ENCODE measurements at regions not wholly inside any gene's neighbourhood (a gene's known extent, or its start where the extent isn't known, plus 50 kb on each side); places are given as distances from the start of the nearest gene placed in this dataset.

DNA sequence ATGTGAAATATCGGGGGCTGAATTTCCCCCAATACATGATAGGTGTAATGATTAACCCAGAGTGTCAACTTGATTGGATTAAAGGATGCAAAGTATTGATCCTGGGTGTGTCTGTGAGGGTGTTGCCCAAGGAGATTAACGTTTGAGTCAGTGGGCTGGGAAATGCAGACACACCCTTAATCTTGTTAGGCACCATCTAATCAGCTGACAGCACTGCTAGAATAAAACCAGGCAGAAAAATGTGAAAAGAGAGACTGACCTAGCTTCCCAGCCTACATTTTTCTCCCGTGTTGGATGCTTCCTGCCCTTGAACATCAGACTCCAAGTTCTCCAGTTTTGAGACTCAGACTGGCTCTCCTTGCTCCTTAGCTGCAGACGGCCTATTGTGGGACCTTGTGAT is 247.8 kb downstream of the OTOL1 start:
- H3K4me1 Mint-ChIP-seq: no peaks in the 10 kb centered on the region
- Histone ChIP-seq H3K4me2 (no peak overlapping the region), H4K20me1 (ENCODE audit: low read depth) (no peaks in the 10 kb centered on the region), H3K4me1 (no peaks in the 10 kb centered on the region), H3K27ac (no peak overlapping the region), H3K4me3 (no peak overlapping the region), H3K9me3 (ENCODE audit: low read depth) (no peaks in the 10 kb centered on the region), H3K79me2 (ENCODE audit: low read depth) (no peaks in the 10 kb centered on the region), H2AFZ (replicated peaks) (no peak overlapping the region), H3K9ac (no peak overlapping the region), H3K27me3 (no peaks in the 10 kb centered on the region), H3F3A (ENCODE audit: low read depth) (no peaks in the 10 kb centered on the region), H3K36me3 (no peaks in the 10 kb centered on the region)
- TF ChIP-seq, protein P1, sequence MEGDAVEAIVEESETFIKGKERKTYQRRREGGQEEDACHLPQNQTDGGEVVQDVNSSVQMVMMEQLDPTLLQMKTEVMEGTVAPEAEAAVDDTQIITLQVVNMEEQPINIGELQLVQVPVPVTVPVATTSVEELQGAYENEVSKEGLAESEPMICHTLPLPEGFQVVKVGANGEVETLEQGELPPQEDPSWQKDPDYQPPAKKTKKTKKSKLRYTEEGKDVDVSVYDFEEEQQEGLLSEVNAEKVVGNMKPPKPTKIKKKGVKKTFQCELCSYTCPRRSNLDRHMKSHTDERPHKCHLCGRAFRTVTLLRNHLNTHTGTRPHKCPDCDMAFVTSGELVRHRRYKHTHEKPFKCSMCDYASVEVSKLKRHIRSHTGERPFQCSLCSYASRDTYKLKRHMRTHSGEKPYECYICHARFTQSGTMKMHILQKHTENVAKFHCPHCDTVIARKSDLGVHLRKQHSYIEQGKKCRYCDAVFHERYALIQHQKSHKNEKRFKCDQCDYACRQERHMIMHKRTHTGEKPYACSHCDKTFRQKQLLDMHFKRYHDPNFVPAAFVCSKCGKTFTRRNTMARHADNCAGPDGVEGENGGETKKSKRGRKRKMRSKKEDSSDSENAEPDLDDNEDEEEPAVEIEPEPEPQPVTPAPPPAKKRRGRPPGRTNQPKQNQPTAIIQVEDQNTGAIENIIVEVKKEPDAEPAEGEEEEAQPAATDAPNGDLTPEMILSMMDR (IDR thresholded peaks at IDR 0.05): no peak
- no peak for TF ChIP-seq EZH2phosphoT487 (IDR thresholded peaks at IDR 0.05)
- TF ChIP-seq EZH2 (IDR thresholded peaks at IDR 0.05): no peak
- H3K4me3 Mint-ChIP-seq: no peak overlapping the region
- no peak overlapping the region for H3K27ac Mint-ChIP-seq
- H3K9me3 Mint-ChIP-seq: no peaks in the 10 kb centered on the region
- no peak for DNase-seq (ENCODE audit: low spot score)
- H3K27me3 Mint-ChIP-seq (ENCODE audit: insufficient read depth, low read depth): no peaks in the 10 kb centered on the region
- H3K36me3 Mint-ChIP-seq: no peaks in the 10 kb centered on the region

DNA sequence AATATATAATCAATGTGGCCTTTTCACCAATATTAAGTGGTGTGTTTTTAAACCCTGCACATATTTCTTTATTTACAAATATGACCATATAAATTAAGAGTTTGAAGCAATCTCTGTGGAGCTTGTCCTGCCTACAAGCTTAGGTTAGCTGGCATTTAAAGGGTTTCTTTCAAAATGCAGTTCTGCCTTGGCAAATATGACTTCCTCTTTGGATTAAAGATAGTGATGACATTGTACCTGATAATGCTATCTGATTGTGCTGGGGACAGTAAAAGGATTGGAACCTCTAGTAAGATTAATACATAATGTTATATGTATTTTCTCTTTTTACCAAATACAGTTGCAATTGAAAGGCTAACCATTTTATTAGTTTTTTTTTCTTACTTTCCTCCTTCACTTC is 249.1 kb downstream of the OTOL1 start:
- Mint-ChIP-seq H3K27ac (no peak overlapping the region), H3K4me3 (no peak overlapping the region), H3K4me1 (no peaks in the 10 kb centered on the region), H3K27me3 (ENCODE audit: insufficient read depth, low read depth) (no peaks in the 10 kb centered on the region), H3K36me3 (no peaks in the 10 kb centered on the region), H3K9me3 (no peaks in the 10 kb centered on the region)
- H3K4me3 ChIP-seq: no peak overlapping the region
- no peak overlapping the region for H3K27ac ChIP-seq
- no peaks in the 10 kb centered on the region for H3K79me2 ChIP-seq (ENCODE audit: low read depth)
- no peaks in the 10 kb centered on the region for H4K20me1 ChIP-seq (ENCODE audit: low read depth)
- H3K9me3 ChIP-seq (ENCODE audit: low read depth): no peaks in the 10 kb centered on the region
- no peaks in the 10 kb centered on the region for H3K4me1 ChIP-seq
- no peak overlapping the region for H3K4me2 ChIP-seq
- TF ChIP-seq EZH2phosphoT487 (IDR thresholded peaks at IDR 0.05) (no peak), EZH2 (IDR thresholded peaks at IDR 0.05) (no peak)
- H2AFZ ChIP-seq (replicated peaks): no peak overlapping the region
- no peak overlapping the region for H3K9ac ChIP-seq
- H3F3A ChIP-seq (ENCODE audit: low read depth): no peaks in the 10 kb centered on the region
- no peak for DNase-seq (ENCODE audit: low spot score)
- H3K27me3 ChIP-seq: no peaks in the 10 kb centered on the region
- H3K36me3 ChIP-seq: no peaks in the 10 kb centered on the region

DNA sequence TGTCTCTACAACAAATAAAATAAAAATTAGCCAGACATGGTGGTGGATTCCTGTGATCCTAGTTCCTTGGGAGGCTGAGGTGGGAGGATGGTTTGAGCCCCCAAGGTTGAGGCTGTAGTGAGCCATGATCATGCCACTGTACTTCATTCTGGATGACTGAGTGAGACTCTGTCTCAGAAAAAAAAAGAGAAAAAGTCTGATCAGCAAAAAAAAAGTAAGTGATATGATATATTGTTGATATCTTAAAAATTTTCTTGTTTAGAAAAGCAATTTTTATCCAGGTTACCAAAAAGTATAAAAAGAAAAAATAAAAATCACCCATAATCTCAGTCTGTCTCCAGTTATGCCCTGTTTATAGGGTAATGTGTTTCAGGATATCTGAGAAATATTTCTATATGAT is 251.4 kb downstream of the OTOL1 start:
- H3K9me3 ChIP-seq (ENCODE audit: low read depth): no peaks in the 10 kb centered on the region
- H3K79me2 ChIP-seq (ENCODE audit: low read depth): no peaks in the 10 kb centered on the region
- H4K20me1 ChIP-seq (ENCODE audit: low read depth): no peaks in the 10 kb centered on the region
- no peak overlapping the region for H3K4me3 Mint-ChIP-seq
- H3K36me3 Mint-ChIP-seq: no peaks in the 10 kb centered on the region
- H3K4me3 ChIP-seq: no peak overlapping the region
- H2AFZ ChIP-seq (replicated peaks): no peak overlapping the region
- no peaks in the 10 kb centered on the region for H3K4me1 ChIP-seq
- no peak overlapping the region for H3K4me2 ChIP-seq
- H3K27ac Mint-ChIP-seq: no peak overlapping the region
- TF ChIP-seq EZH2 (IDR thresholded peaks at IDR 0.05): no peak
- TF ChIP-seq, protein P1 (IDR thresholded peaks at IDR 0.05): no peak
- no peak for TF ChIP-seq EZH2phosphoT487 (IDR thresholded peaks at IDR 0.05)
- H3K27me3 ChIP-seq: no peaks in the 10 kb centered on the region
- no peaks in the 10 kb centered on the region for H3K9me3 Mint-ChIP-seq
- no peaks in the 10 kb centered on the region for H3F3A ChIP-seq (ENCODE audit: low read depth)
- H3K4me1 Mint-ChIP-seq: no peaks in the 10 kb centered on the region
- no peaks in the 10 kb centered on the region for H3K27me3 Mint-ChIP-seq (ENCODE audit: insufficient read depth, low read depth)
- no peak overlapping the region for H3K27ac ChIP-seq
- DNase-seq (ENCODE audit: low spot score): no peak
- H3K9ac ChIP-seq: no peak overlapping the region
- H3K36me3 ChIP-seq: no peaks in the 10 kb centered on the region

DNA sequence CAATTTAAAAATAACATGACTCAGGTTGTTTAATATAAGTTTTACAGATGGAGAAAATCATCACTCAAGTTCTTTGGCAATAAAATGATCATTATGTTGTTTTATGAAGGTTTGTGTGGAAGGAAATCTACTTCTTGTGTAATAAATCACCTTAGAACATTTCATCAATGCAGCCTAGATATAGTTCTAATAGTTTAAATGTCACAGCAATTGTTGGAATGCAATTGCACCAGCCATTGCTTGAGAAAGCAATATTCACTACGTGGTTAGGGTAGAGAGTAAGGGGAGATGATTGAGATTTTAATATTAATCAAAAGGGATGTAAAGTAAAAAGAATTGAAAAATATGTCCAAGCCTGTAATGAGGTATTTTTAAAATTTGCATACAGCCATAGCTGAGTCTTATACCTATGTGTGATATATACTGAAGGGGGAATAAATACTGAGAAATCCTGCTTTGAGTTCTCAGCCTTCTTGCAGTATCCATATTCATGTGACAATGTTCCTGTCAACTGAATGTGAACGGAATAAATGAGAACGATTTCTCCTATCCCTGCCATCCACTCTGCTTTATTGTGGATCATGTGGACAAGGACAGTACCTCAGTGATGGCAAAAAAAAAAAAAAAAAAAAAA is 257.9 kb downstream of the OTOL1 start:
- Histone ChIP-seq H3K36me3 (no peaks in the 10 kb centered on the region), H3F3A (ENCODE audit: low read depth) (no peaks in the 10 kb centered on the region), H3K4me1 (no peaks in the 10 kb centered on the region), H3K4me2 (no peak overlapping the region), H3K27ac (no peak overlapping the region), H4K20me1 (ENCODE audit: low read depth) (no peaks in the 10 kb centered on the region), H3K27me3 (no peaks in the 10 kb centered on the region), H3K9ac (no peak overlapping the region), H3K9me3 (ENCODE audit: low read depth) (no peaks in the 10 kb centered on the region), H2AFZ (replicated peaks) (no peak overlapping the region), H3K79me2 (ENCODE audit: low read depth) (no peaks in the 10 kb centered on the region), H3K4me3 (no peak overlapping the region)
- H3K27ac Mint-ChIP-seq: no peak overlapping the region
- TF ChIP-seq, protein P1 (IDR thresholded peaks at IDR 0.05): no peak
- no peak for TF ChIP-seq EZH2 (IDR thresholded peaks at IDR 0.05)
- no peak for TF ChIP-seq EZH2phosphoT487 (IDR thresholded peaks at IDR 0.05)
- H3K4me3 Mint-ChIP-seq: no peak overlapping the region
- H3K9me3 Mint-ChIP-seq: no peaks in the 10 kb centered on the region
- no peaks in the 10 kb centered on the region for H3K4me1 Mint-ChIP-seq
- DNase-seq (ENCODE audit: low spot score): no peak
- no peaks in the 10 kb centered on the region for H3K27me3 Mint-ChIP-seq (ENCODE audit: insufficient read depth, low read depth)
- H3K36me3 Mint-ChIP-seq: no peaks in the 10 kb centered on the region
